ENCODE measurements at regions not wholly inside any gene's neighbourhood (a gene's known extent, or its start where the extent isn't known, plus 50 kb on each side); places are given as distances from the start of the nearest gene placed in this dataset.

GRCh38 chr6:8243475-8243874, 141.1 kb upstream of the EEF1E1 start:
- TF ChIP-seq, protein P1, sequence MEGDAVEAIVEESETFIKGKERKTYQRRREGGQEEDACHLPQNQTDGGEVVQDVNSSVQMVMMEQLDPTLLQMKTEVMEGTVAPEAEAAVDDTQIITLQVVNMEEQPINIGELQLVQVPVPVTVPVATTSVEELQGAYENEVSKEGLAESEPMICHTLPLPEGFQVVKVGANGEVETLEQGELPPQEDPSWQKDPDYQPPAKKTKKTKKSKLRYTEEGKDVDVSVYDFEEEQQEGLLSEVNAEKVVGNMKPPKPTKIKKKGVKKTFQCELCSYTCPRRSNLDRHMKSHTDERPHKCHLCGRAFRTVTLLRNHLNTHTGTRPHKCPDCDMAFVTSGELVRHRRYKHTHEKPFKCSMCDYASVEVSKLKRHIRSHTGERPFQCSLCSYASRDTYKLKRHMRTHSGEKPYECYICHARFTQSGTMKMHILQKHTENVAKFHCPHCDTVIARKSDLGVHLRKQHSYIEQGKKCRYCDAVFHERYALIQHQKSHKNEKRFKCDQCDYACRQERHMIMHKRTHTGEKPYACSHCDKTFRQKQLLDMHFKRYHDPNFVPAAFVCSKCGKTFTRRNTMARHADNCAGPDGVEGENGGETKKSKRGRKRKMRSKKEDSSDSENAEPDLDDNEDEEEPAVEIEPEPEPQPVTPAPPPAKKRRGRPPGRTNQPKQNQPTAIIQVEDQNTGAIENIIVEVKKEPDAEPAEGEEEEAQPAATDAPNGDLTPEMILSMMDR (IDR thresholded peaks at IDR 0.05) = no peak
- TF ChIP-seq POLR2A (IDR thresholded peaks at IDR 0.05) = no peak
- TF ChIP-seq EP300 (IDR thresholded peaks at IDR 0.05) = no peak
- no peak for TF ChIP-seq POLR2AphosphoS5 (IDR thresholded peaks at IDR 0.05)
